Peyer's patch (tissue), 4 donors: ENCODE measurements at regions not wholly inside any gene's neighbourhood (a gene's known extent, or its start where the extent isn't known, plus 50 kb on each side); places are given as distances from the start of the nearest gene placed in this dataset.

Experiments used
- POLR2A ChIP-seq, 2 donors: fragments of 450-650 bp; IDR thresholded peaks; one replicate each; pipeline ENCODE4 v1.5.1; 2017; ENCODE audit warnings: antibody characterized with exemption in 2 of 2, mild to moderate bottlenecking in 2 of 2, moderate library complexity in 2 of 2
- TF ChIP-seq, protein P1 (sequence below), 6 experiments: fragments of 450-650 bp in 4 of 6; fragments of 200-600 bp in 2 of 6; sonication (generic) in 1 of 6; IDR thresholded peaks; one replicate each; pipeline ENCODE4 v1.5.1; 2017 to 2019; ENCODE audit warnings: antibody characterized with exemption in 6 of 6, mild to moderate bottlenecking in 3 of 6, moderate library complexity in 1 of 6

GRCh38 chr5:68356216-68356615 lies 140.7 kb downstream of the PIK3R1 start:
- TF ChIP-seq, protein P1, sequence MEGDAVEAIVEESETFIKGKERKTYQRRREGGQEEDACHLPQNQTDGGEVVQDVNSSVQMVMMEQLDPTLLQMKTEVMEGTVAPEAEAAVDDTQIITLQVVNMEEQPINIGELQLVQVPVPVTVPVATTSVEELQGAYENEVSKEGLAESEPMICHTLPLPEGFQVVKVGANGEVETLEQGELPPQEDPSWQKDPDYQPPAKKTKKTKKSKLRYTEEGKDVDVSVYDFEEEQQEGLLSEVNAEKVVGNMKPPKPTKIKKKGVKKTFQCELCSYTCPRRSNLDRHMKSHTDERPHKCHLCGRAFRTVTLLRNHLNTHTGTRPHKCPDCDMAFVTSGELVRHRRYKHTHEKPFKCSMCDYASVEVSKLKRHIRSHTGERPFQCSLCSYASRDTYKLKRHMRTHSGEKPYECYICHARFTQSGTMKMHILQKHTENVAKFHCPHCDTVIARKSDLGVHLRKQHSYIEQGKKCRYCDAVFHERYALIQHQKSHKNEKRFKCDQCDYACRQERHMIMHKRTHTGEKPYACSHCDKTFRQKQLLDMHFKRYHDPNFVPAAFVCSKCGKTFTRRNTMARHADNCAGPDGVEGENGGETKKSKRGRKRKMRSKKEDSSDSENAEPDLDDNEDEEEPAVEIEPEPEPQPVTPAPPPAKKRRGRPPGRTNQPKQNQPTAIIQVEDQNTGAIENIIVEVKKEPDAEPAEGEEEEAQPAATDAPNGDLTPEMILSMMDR (IDR thresholded peaks at IDR 0.05): no peak
- TF ChIP-seq POLR2A (IDR thresholded peaks at IDR 0.05): no peak
